ENCODE measurements at regions not wholly inside any gene's neighbourhood (a gene's known extent, or its start where the extent isn't known, plus 50 kb on each side); places are given as distances from the start of the nearest gene placed in this dataset.

DNA sequence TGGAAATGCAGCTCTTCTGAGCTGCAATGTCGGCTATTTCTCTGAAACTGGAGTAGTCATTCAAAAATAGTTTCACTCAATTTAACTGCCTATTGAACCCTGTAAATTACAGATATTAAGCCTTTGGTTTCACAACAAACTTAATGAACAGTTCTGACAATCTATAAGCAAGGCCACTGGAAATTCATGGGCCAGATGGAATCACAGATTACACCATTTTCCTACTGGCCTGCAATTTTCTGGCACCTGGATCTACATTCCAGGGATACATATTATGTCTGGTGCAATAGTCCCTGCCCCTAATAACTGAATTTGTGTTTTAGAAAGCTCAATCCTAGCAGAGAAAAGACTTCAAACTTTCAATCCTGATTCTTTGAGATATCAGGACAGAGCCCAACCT lies 551.7 kb downstream of the RNF144A start:
- DNase-seq (ENCODE audit: low read depth): no peak

DNA sequence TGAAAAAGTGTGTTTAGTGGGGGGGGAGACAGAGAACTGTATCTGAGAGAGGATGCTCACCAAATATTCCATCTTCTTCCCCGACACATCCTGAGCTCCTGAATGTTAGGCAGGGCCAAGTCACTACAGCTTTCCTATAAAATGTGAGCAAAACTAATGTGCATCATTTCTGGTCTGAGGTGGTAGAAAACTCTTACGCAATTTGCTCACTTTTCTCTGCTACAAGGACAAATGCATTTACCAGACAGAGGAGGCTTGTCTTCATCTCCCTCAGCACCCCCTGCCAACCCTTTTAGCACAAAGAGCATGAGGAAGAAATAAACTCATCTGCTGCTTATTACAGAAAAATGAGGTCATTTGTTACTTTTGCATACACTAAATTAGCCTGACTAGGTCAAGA lies 554.0 kb downstream of the RNF144A start:
- DNase-seq (ENCODE audit: low read depth): no peak

DNA sequence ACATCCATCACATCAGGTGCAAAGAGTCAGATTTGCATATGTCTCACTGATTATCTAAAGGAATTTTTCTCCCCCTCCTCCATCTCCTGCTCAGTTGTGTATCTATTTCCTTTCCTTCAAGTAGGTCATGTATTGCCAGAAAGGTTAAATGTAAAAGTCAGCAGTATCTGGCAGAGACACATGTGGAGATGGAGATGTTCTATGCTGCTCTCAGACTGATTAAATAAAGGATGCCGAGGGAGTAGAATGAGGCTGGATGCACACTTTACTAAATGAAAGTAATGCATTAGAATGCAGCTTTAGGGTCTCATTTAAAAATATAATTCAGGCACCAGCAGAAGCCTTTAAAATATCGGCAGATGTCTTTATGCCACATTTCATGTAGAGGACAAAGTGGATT lies 555.3 kb downstream of the RNF144A start:
- DNase-seq (ENCODE audit: low read depth): no peak

DNA sequence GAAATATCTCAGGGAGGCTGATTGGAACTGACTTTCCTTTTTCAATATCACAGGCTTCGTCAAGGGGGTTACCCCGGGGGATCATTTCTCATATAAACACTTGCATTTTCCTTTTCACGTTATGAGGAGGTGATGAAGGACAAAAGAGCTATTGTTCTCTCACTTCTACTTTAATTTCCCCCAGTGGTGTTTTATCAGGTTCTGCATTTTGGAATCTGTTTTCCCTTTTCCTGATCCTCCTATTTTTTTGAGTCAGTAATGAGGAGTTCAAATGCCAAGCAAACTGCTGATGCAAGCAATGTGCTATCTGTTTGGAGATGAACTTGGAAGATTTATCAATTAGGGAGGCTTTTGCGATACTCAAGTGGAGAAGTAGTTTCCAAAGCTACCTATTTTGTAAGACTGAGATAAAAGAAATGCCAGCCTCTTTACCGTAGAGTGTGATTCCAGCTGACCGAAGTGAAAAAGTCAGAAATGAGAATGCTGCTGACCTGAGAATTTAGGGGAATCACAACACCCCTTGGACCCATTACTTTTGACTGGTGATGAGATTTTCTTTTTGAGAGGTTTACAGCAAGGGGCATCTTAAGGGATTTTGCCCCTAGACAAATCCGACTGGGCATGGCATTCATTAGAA lies 556.0 kb downstream of the RNF144A start:
- no peak for DNase-seq (ENCODE audit: low read depth)

DNA sequence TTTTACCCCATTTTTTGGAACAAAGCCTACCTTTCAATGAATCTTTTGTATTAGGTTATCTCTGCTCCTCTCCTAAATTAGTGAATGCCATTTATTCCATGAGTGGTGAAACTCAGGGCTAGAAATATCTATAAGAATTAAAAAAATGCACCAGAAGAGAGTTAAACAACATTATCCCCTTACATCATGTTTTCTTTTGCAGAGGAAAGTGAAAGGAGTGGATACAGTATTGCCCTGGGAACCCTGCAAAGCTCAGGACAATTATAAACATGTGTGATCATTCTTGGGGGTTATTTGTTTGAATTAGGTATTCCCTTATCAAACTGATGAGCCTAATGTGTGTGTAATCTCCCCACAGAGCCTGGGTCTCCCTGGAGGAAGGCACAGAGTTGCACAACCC lies 559.2 kb downstream of the RNF144A start:
- DNase-seq (ENCODE audit: low read depth): no peak

DNA sequence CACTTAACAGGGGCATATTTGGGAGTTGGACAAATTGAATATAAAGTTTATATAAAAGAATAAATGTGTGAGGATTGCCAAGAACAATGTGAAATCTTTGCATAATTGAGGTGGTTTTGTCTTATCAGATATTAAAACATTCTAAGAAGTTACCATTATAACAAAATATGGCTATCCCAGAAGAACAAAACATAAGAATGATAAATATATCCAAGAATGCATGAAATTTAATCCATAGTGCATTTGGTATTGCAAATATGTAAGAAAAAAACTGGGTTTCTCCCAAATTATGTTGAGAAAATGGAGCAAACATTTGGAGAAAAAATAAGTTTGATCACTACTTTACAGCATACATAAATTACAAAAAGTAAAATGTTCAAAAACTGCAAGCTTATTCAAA lies 562.4 kb downstream of the RNF144A start:
- no peak for DNase-seq (ENCODE audit: low read depth)

DNA sequence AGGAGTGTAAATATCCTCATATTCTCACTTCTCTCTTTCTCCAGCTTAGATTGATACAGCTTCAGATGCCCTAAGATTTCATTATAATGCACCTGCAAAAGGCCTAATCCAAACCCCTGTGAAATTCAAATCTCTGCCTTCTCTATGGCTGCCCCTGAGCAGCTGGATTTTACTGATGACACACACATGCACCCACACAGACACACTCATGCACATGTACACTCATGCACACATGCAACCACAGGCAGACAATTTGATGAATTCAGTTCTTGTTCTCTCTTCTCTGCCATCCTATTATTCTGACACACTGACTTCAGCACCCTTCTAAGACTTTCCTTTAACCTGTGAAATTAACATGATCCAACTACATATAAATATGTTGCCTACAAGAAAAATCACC lies 563.2 kb downstream of the RNF144A start:
- DNase-seq (ENCODE audit: low read depth): no peak

DNA sequence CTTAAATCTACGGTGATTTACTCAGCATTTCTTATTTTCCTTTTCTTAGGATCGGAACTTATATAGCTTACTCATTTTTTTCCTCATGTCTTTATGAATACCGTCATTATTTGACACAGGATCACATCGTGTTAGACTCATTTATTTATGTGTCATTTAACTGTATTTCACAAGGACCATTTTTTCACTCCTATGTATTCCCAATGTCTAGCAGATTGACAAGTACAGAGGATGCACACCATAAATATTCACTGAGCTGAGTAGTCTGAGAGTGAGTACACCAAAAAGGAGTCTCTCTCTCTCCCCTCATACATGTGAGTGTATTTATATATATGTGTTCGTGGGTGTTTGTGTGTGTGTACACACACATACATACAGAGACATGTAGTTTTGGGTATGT lies 573.5 kb downstream of the RNF144A start:
- no peak for DNase-seq (ENCODE audit: low read depth)

DNA sequence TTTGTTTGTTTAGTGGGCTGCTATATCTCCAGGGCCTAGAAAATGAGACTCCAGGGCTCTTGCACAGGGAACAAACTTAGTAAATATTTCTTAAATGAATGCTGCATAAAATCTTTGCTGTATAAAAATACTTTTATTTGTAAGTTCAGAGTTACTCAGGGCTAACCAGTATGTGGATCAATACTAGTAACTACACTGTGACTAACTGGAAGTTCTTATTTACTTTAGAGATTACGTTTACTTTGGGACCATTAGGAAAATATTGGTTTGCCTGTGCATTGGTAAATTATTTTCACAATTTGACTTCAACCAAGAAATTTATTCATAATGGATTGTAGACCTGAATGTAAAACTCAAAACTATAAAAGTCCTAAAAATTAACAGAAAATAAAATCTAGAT lies 575.5 kb downstream of the RNF144A start:
- DNase-seq (ENCODE audit: low read depth): no peak

DNA sequence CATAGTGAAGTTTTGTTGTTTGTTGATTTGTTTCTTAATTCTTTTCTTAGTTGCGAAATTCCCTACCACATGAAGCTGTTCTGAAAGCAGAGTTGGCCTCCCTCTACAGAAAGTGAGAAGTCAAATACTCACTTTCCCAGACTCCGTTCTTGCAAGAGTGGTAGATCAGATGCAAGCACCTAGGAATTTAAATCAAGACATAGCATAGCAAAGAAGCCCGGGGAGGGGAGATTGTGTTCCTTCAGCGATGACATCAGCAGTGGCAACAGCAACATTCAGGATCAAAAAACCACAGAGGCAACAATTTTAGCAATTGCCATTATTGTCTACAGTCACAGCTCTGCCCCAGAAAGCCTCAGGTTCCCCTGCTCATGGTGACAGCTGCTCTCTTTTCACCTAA lies 580.0 kb downstream of the RNF144A start:
- DNase-seq (ENCODE audit: low read depth): no peak

DNA sequence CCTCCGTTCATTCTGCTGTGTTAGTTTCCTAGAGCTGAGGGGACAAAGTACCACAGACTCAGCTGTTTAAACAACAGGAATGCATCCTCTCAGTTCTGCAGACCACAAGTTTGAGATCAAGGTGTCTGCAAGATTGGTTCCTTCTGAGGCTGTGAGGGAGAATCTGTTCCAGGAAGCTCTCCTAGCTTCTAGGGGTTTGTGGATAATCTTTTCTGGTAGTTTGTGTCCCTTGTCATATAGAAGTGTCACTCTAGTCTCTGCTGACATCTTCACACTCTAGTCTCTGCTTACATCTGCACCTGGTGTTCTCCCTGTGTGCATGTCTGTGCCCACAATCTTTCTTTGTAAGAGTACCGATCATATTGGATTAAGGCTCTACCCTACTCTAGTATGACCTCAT lies 581.8 kb downstream of the RNF144A start:
- DNase-seq (ENCODE audit: low read depth): no peak

DNA sequence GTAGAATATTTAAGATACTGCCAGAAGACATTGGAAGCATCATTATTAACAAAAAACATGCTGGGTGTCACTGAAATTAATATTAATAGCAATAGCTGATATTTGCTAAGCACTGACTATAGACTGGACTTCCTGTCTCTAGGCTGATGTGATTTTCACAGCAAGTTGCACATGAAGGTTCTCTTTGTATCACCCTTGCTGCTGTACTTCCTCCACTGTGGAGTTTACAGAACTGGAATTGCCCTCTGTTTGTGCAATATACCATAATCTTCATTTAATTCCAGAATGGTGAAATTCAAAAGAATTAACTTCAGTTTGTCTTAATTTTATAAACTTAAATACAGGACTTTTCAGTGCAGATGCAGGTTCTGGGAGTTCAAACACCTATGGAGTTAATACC lies 585.1 kb downstream of the RNF144A start:
- DNase-seq (ENCODE audit: low read depth): no peak

DNA sequence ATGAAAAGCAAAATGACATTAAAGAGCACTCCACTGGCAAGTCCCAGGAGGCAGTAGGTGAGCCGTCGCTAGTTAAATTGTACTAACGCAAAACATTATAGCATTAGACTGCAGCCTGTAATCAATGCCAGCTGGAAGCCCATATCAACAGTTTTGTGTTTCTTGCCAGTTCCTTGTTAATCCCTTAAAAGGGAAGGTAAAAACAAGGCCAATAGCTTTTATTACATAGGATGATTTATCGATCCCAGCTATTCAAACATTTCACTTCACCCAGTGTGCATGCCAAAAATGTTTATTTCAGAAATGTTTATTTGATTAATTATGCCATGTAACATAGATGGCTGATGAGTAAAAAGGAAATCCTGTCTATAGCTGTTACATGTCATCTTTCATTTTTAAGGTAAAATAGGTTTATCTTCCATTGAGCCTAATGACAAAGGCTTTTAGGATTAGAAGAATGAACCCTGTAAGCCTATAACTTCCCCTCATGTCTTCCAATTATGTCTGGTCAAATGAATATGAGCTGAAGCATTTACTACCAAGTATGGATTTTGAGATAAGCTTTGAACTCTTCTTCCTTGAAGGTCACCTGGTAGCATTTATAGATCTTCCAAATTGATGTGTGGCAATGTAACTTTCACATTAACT lies 591.2 kb downstream of the RNF144A start:
- no peak for DNase-seq (ENCODE audit: low read depth)

DNA sequence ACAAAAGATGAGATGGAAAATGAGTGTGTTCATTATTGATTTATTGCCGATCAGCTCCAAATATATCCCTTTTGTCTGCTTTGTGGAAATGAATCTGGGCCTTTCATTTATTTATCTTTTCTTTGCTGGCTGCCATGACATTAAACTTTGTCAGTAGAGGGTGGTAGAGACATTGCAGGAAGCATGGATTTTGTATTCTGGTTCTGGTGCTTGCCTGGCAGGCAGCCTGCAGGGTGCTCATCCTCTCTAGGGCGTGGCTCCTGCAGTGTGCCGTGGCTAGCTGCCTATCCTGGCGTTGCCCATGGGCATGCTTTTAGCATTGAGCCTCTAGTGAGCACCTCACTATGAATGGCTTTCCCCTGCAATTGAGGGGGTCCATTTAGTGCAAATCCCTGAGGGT lies 593.1 kb downstream of the RNF144A start:
- DNase-seq (ENCODE audit: low read depth): no peak

DNA sequence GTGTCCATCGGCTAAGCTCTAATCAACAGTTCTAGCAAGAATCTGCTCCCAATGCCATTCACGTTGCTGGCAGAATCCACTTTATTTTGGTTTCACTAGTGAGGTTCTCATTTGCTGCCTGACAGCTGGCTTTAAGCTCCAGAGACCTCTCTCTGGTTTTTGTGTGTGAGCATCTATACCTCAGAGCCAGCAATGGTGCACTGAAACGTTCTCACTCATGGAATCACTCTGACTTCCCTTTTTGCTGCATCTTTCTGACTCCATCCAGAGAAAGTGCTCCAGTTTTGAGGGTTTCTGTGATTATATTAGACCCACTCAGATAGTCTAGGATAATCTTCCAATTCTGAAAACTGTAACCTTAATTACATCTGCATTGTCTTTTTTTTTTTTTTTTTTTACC lies 596.6 kb downstream of the RNF144A start:
- no peak for DNase-seq (ENCODE audit: low read depth)

DNA sequence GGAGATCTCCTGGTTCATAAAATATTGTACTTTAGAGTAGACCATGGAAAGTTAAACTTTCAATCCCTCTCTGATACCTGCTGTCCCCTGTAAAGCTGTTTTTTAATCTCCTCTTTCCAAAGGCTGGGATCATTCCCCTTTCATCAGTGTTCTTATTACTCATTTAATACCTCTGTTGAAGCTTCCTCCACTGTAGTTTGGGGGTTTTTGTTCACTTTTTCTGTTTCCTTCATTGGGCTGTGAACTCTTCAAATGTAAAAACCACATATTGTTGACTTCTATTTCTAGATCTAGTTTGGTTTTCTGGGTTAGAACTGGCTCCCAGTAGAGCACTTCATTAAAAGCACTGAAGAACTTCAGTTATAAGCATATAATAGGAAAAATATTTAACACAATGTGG lies 598.1 kb downstream of the RNF144A start:
- no peak for DNase-seq (ENCODE audit: low read depth)

DNA sequence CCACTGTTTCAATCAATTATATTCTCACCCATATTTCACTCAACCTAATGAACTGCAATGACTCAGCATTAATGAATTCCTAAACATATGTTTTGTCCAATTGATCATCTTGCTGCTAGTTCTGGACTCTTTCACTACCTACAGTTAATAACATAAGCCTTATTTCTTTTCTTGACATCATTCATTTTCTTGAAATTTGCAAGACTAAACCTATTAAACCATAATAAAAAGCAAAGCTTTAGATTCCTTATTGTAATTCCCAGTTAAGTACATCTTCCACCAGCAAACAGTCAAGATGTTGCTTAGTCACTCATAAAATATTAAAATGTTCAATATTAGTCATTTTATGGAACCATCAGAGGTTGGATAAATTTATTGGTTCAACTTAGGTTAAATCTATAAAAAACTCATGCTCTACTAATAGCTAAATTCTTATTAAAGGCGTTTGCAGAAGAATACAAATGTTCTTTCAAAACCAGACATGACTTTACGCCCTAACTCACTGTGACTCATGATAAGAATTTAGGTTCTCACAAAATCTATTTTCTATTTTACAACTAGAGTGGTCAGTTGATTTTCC lies 599.4 kb downstream of the RNF144A start:
- no peak for DNase-seq (ENCODE audit: low read depth)

DNA sequence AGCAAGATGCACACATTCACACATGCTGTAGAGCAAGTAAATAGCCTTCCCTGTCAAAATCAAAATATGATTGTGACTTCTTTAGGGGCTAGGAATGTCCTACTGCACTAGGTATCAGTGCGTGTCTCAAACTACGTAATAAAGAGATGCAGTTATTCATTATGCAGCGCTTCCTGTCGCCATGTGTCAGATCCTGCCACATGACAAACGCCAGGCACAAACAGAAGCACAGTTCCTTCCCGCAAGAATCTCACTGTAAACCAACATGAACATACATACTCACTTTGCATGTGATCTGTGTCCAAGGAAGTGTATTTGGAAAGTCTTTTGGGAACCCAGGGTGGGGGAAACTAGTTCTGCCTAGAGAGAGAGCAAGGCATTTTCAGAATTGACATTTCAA lies 599.9 kb downstream of the RNF144A start:
- no peak for DNase-seq (ENCODE audit: low read depth)

DNA sequence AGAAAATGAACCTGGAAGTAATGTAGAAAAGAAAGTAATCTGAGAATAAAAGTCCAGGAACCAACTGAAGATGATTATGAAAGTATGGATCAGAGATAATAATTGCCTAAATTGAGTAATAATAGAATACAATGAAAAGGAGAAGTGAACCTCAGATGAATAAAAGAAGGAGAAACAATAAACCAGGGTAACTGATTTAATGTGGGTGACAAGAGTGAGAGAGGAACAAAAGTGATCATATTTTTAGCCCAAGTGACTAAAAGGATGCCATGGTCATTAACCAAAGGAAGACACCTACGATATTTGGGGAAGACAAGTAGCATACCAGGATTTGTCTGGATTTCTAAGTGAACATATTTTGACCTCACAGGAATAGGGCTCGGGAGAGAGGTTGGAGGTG lies 600.6 kb downstream of the RNF144A start:
- DNase-seq (ENCODE audit: low read depth): no peak

DNA sequence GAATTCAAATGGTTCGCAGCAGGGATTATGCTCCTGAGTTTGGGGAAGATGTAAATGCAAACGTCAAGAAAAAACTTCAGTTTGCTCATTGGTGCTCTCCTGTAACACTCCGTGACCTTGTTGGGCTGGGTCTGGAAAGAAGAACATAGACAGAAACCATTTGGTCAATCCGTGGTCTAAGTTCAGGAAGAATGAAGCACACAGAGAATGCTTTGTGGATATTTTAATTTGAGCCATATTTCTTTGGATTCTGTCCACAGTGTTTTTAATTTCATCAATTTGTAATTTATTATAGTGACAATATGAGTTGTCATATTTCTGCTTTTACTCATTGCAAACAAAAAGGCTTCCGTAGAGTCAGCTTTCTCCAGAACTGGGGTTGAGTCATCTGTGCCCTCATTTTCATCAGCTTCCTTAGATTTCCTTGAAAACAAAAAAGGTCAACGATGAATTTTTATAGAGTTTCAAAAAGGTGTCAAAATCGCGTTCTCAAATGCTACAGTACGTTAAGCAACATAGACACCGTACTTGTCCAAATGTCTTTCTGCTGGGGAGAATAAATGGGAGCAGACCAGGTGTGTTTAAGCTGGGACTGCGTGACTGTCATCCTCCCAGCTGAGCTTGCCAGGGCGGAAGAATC lies 606.4 kb downstream of the RNF144A start:
- no peak for DNase-seq (ENCODE audit: low read depth)

DNA sequence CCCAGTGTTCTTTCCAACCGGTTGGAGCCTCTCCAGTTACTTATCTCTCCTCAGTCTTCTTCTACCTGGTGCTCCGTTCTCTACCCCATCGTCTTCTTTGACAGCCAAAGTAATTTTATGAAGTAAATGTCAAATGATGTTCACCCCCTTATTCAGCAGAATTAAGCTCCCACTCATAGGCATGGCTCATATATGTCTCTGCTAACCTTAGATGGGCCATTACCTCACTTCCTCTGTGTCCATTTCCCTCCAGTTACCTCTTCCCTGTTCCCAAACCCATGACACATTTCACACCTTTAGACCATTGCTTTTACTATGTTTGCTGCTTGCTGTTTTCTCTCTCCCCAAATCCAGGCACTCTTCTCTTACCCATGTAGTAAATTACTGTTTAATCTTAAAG lies 607.0 kb downstream of the RNF144A start:
- no peak for DNase-seq (ENCODE audit: low read depth)

DNA sequence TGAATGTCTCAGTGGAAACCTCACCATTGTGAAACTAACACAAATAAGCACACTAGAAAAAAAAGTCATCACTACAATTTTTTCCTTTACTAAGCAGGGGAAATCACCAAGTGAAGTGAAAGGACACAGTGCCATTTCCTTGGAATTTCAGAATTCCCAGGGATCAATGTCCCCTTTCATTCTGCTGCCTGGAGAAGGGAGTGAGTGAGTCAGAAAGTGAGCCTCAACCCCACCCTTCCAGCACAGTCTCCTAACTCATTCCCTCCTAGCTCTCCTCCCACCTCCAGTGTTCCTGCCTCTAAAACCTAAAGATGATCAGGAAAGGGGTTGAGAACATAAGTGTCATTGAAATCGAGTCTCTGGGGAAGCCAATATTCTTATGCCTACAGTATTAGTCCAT lies 608.5 kb downstream of the RNF144A start:
- DNase-seq (ENCODE audit: low read depth): no peak

DNA sequence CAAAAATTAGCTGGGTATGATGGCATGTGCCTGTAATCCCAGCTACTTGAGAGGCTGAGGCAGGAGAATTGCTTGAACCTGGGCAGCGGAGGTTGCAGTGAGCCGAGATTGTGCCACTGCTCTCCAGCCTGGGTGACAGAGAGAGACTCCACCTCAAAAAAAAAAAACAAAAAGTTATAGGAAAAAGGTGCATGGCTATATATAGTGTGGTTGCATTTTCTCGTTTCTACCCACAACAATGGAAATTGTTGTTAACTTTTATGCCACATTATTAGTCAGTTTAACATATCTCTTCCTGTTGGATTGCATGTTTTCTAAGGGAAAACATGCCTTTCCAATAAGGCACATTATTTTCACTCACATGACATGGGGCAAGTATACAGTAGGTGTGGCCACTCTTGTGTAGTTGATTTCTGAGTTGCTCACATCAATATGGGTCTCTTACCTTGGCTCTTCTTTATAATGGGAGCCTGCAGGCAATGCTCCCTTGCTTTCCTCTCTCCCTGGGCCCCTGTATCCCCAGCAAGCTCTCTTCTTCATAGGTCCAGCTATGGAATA lies 610.0 kb downstream of the RNF144A start:
- no peak for DNase-seq (ENCODE audit: low read depth)

Data from stimulated activated CD8-positive, alpha-beta memory T cell treated with anti-CD3 and anti-CD28 coated beads, Interleukin-7, amount 100 ng/mL, for 24 hours (primary cell).